GM12878 (cell line): ENCODE measurements at regions not wholly inside any gene's neighbourhood (a gene's known extent, or its start where the extent isn't known, plus 50 kb on each side); places are given as distances from the start of the nearest gene placed in this dataset.

Experiments
- ATAC-seq: fragments of 200-7000 bp; cut with Tn5 transposase; 3 replicates; pipeline ENCODE4 v1.9.1; 2020; ENCODE audit warnings: mild to moderate bottlenecking, moderate library complexity
- BruUV-seq: library from RNA; stranded (reverse); fragments of 400-500 nt; replicated peaks from 2 replicates; lab custom pipeline; 2021; lab: Mats Ljungman, UMichigan
- CTCF ChIA-PET: fragments of 300-600 bp; sonication (Branson Sonifier 250); formaldehyde crosslinking; extraction: SDS; loops from one replicate; lab custom pipeline; 2021; ENCODE audit warnings: inconsistent platforms; lab: Yijun Ruan, JAX
- POLR2A ChIA-PET: fragments of 350-600 bp; formaldehyde crosslinking; extraction: SDS; loops from one replicate; lab custom pipeline; 2021; ENCODE audit warnings: inconsistent platforms; lab: Charles Lee
- RAD21 ChIA-PET: fragments of 300-600 bp; sonication (Branson Sonifier 250); formaldehyde crosslinking; loops from one replicate; lab custom pipeline; 2023; ENCODE audit warnings: antibody characterized with exemption; ENCODE audit not compliant: unreplicated experiment; lab: Charles Lee
- SMC1A ChIA-PET: fragments of 300-600 bp; sonication (Branson Sonifier 250); formaldehyde crosslinking; loops from one replicate; lab custom pipeline; 2023; ENCODE audit not compliant: unreplicated experiment, uncharacterized antibody; lab: Charles Lee
- DNase-seq: peaks from one replicate; pipeline ENCODE4 v3.0.0-alpha.2; 2011; ENCODE audit warnings: low read depth, low spot score
- FAIRE-seq: peaks from 3 replicates; lab custom pipeline; 2011; peaks lifted over from hg19 to GRCh38; lab: Jason Lieb, UNC
- H2AFZ ChIP-seq: 2 replicates; pipeline ENCODE4 v1.6.0; 2011; ENCODE audit warnings: low read depth, low read length, control low read depth; ENCODE audit not compliant: control insufficient read depth
- H3K27ac ChIP-seq: 2 replicates; pipeline ENCODE4 v1.5.1; 2011; ENCODE audit warnings: control low read depth; ENCODE audit not compliant: control insufficient read depth, insufficient read depth
- H3K27me3 ChIP-seq, 2 experiments: replicated peaks in 1 of 2; 2 replicates each; pipeline versions ENCODE4 v1.6.0 to v1.6.1; 2011; ENCODE audit warnings: low read length in 1 of 2; ENCODE audit not compliant: control insufficient read depth in 2 of 2, insufficient read depth in 2 of 2
- H3K36me3 ChIP-seq, 2 experiments: 2 replicates each; pipeline ENCODE4 v1.5.1; 2011; ENCODE audit warnings: low read length in 1 of 2; ENCODE audit not compliant: control insufficient read depth in 2 of 2, insufficient read depth in 2 of 2
- H3K4me1 ChIP-seq: 2 replicates; pipeline ENCODE4 v1.6.1; 2011; ENCODE audit warnings: mild to moderate bottlenecking, low read length, moderate library complexity, mixed read lengths; ENCODE audit not compliant: control insufficient read depth, insufficient read depth
- H3K4me2 ChIP-seq: 2 replicates; pipeline ENCODE4 v1.6.0; 2011; ENCODE audit warnings: control low read depth; ENCODE audit not compliant: control insufficient read depth, insufficient read depth
- H3K4me3 ChIP-seq: fragments of 200-600 bp; sonication (generic); 2 replicates; pipeline ENCODE4 v1.5.1; 2016
- H3K79me2 ChIP-seq: 2 replicates; pipeline ENCODE4 v1.6.0; 2011; ENCODE audit warnings: low read length; ENCODE audit not compliant: control insufficient read depth, insufficient read depth
- H3K9ac ChIP-seq: 2 replicates; pipeline ENCODE4 v1.8.0; 2011; ENCODE audit warnings: low read length, control low read depth, mixed read lengths; ENCODE audit not compliant: control insufficient read depth, insufficient read depth
- H3K9me3 ChIP-seq: replicated peaks from 3 replicates; pipeline ENCODE4 v1.5.1; 2011; ENCODE audit warnings: mild to moderate bottlenecking, low read length; ENCODE audit not compliant: control insufficient read depth, insufficient read depth
- H4K20me1 ChIP-seq: 2 replicates; pipeline ENCODE4 v1.6.0; 2011; ENCODE audit not compliant: control insufficient read depth, insufficient read depth
- CREB1 ChIP-seq: IDR thresholded peaks from 2 replicates; pipeline ENCODE4 v1.6.1; 2012; ENCODE audit warnings: low read depth, mild to moderate bottlenecking, inconsistent platforms
- FOS ChIP-seq: IDR thresholded peaks from 3 replicates; pipeline ENCODE4 v1.6.1; 2011; ENCODE audit warnings: borderline replicate concordance; ENCODE audit not compliant: insufficient read length; ENCODE audit errors: extremely low read depth
- HDAC6 ChIP-seq: fragments of 200-600 bp; sonication (generic); IDR thresholded peaks from one replicate; pipeline ENCODE4 v1.8.0; 2017; ENCODE audit warnings: antibody characterized with exemption; ENCODE audit not compliant: unreplicated experiment
- MYB ChIP-seq: fragments of 150-350 bp; IDR thresholded peaks from 2 replicates; pipeline ENCODE4 v1.6.1; 2014; ENCODE audit warnings: mild to moderate bottlenecking, low read depth, low read length, borderline replicate concordance
- NR2C1 ChIP-seq: fragments of 450-650 bp; IDR thresholded peaks from 2 replicates; pipeline ENCODE4 v1.6.1; 2017; ENCODE audit warnings: antibody characterized with exemption, mild to moderate bottlenecking, moderate library complexity
- NR2F1 ChIP-seq: fragments of 450-650 bp; conservative IDR thresholded peaks from 2 replicates; pipeline ENCODE4 v1.6.1; 2017; ENCODE audit warnings: mild to moderate bottlenecking
- SMAD1 ChIP-seq: fragments of 450-650 bp; IDR thresholded peaks from 2 replicates; pipeline ENCODE4 v1.6.1; 2018; ENCODE audit warnings: mild to moderate bottlenecking, low read depth; ENCODE audit not compliant: partially characterized antibody
- YBX1 ChIP-seq: fragments of 450-650 bp; IDR thresholded peaks from 2 replicates; pipeline ENCODE4 v1.6.1; 2016; ENCODE audit warnings: antibody characterized with exemption
- ZNF24 ChIP-seq: fragments of 450-650 bp; IDR thresholded peaks from 2 replicates; pipeline ENCODE4 v1.6.1; 2017; ENCODE audit warnings: antibody characterized with exemption, mild to moderate bottlenecking
- ZNF592 ChIP-seq: fragments of 450-650 bp; IDR thresholded peaks from 2 replicates; pipeline ENCODE4 v1.6.1; 2017; ENCODE audit warnings: mild to moderate bottlenecking, moderate library complexity
- WGBS: methylation state at CpG from one replicate; pipeline ENCODE4 v1.1.6; 2016; ENCODE audit warnings: low lambda C conversion rate; ENCODE audit not compliant: insufficient replicate concordance, insufficient coverage; ENCODE audit errors: missing lambda C conversion rate; 5-methylcytosine and 5-hydroxymethylcytosine counted together
- in situ Hi-C: fragments of 300-500 bp; cut with MboI; formaldehyde crosslinking; loops from 9 replicates; pipeline ENCODE4 v1.14.3; 2018; ENCODE audit warnings: mixed read lengths
- intact Hi-C: fragments of 100-400 bp; cut with micrococcal nuclease; formaldehyde crosslinking; loops from one replicate; pipeline ENCODE4 v1.14.2; 2022; ENCODE audit not compliant: unreplicated experiment

- in situ Hi-C loops = no loop called here
- Histone ChIP-seq H3K4me2 (no peak overlapping the region), H3K4me3 (no peak overlapping the region), H3K27me3 (no peaks in the 10 kb centered on the region), H3K4me1 (no peaks in the 10 kb centered on the region), H3K79me2 (no peaks in the 10 kb centered on the region)
- SMC1A ChIA-PET = no interaction called here
- POLR2A ChIA-PET = no interaction called here
- TF ChIP-seq YBX1 = no peak
- no peak for TF ChIP-seq SMAD1
- no peak for TF ChIP-seq MYB
- no peak for TF ChIP-seq NR2F1
- no peak for TF ChIP-seq FOS
- TF ChIP-seq NR2C1 = no peak
- no peak for TF ChIP-seq CREB1
- TF ChIP-seq HDAC6 = no peak
- TF ChIP-seq ZNF24 = no peak
- TF ChIP-seq ZNF592 = no peak
- TF ChIP-seq, all 136 proteins: peak for 0
- CTCF ChIA-PET = no interaction called here
- no peaks in the 10 kb centered on the region for H4K20me1 ChIP-seq
- H3K36me3 ChIP-seq = no peaks in the 10 kb centered on the region
- 48% methylated on average over 2 of the region's 2 CpGs for WGBS
- H3K9ac ChIP-seq = no peak overlapping the region
- intact Hi-C loops = no loop called here
- H3K9me3 ChIP-seq = no peaks in the 10 kb centered on the region; the same call in 2 of the 3 replicates
- DNase-seq (no peak), ATAC-seq (no peak), FAIRE-seq (no peak)
- no TSS peak for BruUV-seq
- RAD21 ChIA-PET = no interaction called here
- no peak overlapping the region for H3K27ac ChIP-seq
- H2AFZ ChIP-seq = no peak overlapping the region
Measured at GRCh38 chr5:89951876-89952275, 457.7 kb downstream of the CETN3 start.
